GM19438 (cell line): ENCODE measurements at regions not wholly inside any gene's neighbourhood (a gene's known extent, or its start where the extent isn't known, plus 50 kb on each side); places are given as distances from the start of the nearest gene placed in this dataset.
"Not testable (repeated sequence)": the region's sequence is repeated elsewhere in the genome, so short reads cannot be mapped to it uniquely, and the experiment has no call there.

Experiments used
- ATAC-seq: cut with Tn5 transposase; IDR thresholded peaks from one replicate; pipeline ENCODE4 v1.9.1; 2021; ENCODE audit warnings: low read depth; ENCODE audit not compliant: unreplicated experiment

GRCh38 chr5:152606776-152607364 is 201.8 kb upstream of the NMUR2 start:
- ATAC-seq = no peak

GRCh38 chr5:152607401-152608160 is 202.5 kb upstream of the NMUR2 start:
- ATAC-seq = no peak

GRCh38 chr5:152608458-152608857 is 203.4 kb upstream of the NMUR2 start:
- no peak for ATAC-seq

- no peak for ATAC-seq
Measured at GRCh38 chr5:152619756-152620155, 214.7 kb upstream of the NMUR2 start.

GRCh38 chr5:152622628-152623027 is 217.5 kb upstream of the NMUR2 start:
- ATAC-seq = no peak

GRCh38 chr5:152623951-152624350 is 218.9 kb upstream of the NMUR2 start:
- ATAC-seq = no peak

GRCh38 chr5:152625696-152626095 is 220.6 kb upstream of the NMUR2 start:
- ATAC-seq = no peak

- ATAC-seq = no peak
Measured at GRCh38 chr5:152631221-152631620, 226.1 kb upstream of the NMUR2 start.

- no peak for ATAC-seq
Measured at GRCh38 chr5:152632360-152632759, 227.3 kb upstream of the NMUR2 start.

- ATAC-seq = no peak
Measured at GRCh38 chr5:152634586-152634985, 229.5 kb upstream of the NMUR2 start.

- ATAC-seq = no peak
Measured at GRCh38 chr5:152638996-152639552, 234.0 kb upstream of the NMUR2 start.

- ATAC-seq = no peak
Measured at GRCh38 chr5:152641970-152642805, 237.1 kb upstream of the NMUR2 start.

- no peak for ATAC-seq
Measured at GRCh38 chr5:152642880-152643279, 237.8 kb upstream of the NMUR2 start.

GRCh38 chr5:152644029-152644728 is 239.1 kb upstream of the NMUR2 start:
- ATAC-seq = no peak

- ATAC-seq = no peak
Measured at GRCh38 chr5:152649609-152650008, 244.5 kb upstream of the NMUR2 start.

- ATAC-seq = no peak
Measured at GRCh38 chr5:152650413-152650812, 245.3 kb upstream of the NMUR2 start.

- not testable (repeated sequence) for ATAC-seq
Measured at GRCh38 chr5:152659470-152659869, 254.4 kb upstream of the NMUR2 start.

GRCh38 chr5:152673601-152674000 is 268.5 kb upstream of the NMUR2 start:
- no peak for ATAC-seq

GRCh38 chr5:152674403-152674802 is 269.3 kb upstream of the NMUR2 start:
- no peak for ATAC-seq

- ATAC-seq = no peak
Measured at GRCh38 chr5:152676196-152676595, 271.1 kb upstream of the NMUR2 start.

GRCh38 chr5:152683205-152683604 is 278.1 kb upstream of the NMUR2 start:
- no peak for ATAC-seq
